Suppressor macrophage (primary cell): ENCODE measurements at regions not wholly inside any gene's neighbourhood (a gene's known extent, or its start where the extent isn't known, plus 50 kb on each side); places are given as distances from the start of the nearest gene placed in this dataset.
"Not testable (repeated sequence)": the region's sequence is repeated elsewhere in the genome, so short reads cannot be mapped to it uniquely, and the experiment has no call there.

Source experiments
- DNase-seq, 4 experiments: peaks; one replicate each; pipeline ENCODE4 v3.0.0-alpha.2; 2020 to 2022

DNA sequence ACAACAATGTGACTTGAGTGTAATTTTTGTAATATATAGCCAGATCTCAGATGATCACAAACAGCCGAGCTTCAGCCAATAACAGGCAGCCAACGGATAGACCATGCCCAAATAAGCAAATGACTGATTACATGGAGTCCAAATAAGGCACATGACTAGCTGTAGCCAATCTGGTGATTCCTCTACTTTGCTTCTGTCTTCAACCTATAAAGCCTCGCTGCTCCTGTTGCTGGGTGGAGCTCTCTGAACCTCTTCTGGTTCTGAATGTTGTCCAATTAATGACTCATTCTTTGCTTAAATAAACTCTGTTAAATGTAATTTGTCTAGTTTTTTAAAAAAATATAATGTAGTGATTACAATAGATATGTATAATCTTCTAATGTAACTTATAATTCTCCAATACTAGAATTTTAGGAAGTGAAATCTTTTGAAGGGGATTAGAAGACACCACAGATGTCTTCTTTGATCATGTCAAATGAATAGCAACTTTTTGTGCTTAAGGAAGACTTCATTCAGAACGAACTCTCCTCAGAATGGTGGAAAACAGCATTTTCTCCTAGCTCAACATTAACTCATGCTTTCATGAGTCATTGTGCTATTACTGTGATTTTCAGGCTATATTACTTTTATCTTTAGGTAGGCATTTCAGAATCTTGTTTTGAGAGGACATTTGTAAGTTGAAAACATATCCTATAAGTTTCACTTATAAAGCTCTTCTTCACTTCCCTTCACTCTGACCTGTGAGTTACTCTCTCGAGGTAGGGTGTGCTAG is 857.8 kb upstream of the B3GALT2 start:
- no peak for DNase-seq

DNA sequence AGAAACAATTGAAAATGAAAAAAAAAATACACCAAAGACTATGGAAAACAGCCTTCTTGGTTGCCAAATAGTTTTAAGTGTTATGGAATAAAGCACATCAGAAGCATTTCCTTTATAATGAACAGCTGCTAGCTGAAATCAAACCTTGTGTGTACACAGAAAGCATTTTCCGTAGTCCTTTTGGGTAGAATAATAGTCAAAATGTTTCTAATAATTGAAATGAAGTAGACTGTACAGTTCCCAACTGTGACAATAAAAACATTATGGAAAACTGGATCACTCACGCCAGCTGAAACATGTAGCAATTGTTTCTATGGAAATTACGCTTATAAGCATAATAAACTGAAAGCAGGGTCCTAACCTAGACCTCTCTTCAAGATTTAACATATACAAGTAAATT is 856.3 kb upstream of the B3GALT2 start:
- DNase-seq: no peak

DNA sequence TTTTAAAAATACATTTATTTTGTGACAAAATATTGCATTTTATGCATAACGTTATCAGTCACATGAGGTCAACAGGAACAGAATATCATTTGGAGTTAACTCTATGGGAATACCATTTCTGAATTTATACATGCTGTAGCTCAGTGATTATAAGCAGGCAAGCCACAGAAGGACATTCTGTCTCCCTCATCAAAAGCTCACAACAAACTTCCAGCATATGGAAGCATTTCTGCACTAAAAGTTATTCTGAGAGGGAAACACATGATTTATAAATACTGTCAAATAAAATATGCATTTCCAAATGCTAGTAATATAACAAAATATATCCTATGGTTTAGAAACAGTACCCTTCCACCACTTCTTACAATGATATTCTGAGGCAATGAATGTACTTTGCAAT is 854.1 kb upstream of the B3GALT2 start:
- DNase-seq: no peak

DNA sequence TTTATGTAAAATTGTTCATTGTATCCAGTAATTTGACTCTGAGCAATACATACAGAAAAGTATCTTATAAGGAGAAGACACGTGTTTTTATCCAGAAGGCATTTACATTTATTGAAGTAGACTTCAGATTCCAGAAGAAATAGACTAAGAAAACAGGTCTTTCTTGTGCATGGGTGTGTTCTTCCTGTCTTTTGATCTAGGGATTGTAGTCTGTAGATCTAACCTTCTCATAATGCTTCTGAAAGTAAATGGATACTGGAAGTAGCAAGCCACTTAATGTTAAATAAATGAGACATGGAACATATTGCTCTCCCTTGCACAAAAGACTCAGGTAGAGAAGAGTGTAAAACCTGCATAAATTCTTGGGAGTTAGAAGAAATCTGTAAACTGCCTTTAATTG is 853.2 kb upstream of the B3GALT2 start:
- DNase-seq: no peak

DNA sequence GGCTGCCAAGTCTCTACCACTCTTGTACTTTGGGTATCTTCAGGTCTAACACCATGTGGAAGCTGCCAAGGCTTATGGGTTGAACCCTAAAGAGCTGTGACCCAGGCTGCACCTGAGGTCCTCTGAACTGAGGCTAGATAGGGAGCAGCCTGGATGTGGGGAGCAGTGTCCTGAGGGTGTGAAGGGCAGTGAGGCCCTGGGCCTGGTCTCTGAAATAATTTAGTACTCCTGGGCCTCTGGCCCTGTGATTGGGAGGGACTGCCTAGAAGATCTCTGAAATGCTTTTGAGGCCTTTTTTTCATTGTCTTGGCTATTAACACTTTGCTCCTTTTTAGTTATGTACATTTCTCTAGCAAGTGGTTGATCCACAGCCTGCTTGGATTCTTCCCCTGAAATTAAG is 847.2 kb upstream of the B3GALT2 start:
- no peak for DNase-seq

DNA sequence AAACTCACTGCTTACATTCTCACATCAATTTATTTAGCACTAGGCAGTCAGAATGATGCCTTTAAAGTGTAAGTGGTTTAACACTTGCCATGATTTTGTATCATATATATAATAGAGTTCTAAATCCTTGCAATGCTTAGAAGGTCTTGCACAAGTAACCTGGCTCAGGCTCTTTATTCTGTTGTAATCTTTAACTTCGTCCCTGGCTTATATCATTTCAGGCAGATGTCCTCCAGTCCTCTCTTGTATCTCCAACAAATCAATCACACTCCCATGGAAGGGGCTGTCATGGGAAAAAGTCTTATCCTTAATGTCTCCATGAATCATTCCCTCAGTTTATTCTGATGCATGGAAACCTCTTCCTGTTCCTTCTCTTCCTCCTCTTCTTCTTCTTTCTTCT is 841.6 kb upstream of the B3GALT2 start:
- DNase-seq: no peak

DNA sequence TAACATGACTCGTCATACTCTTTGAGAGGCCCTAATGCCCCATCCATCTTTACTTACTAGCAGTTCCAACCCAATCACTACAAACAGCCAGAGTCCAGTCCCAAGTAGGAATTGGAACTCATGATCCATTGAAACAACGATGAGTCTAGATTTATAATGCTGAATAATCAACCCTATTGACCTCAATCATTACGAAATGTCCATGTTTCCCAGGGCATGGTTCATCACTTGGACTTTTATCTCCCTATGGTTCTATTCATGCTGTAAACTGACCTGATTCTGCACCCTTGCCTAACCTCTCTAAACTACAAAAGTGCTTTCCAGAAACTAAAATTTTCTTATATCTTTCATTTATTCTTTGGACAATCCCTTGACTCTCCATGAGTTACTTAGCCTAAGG is 840.0 kb upstream of the B3GALT2 start:
- DNase-seq: no peak

DNA sequence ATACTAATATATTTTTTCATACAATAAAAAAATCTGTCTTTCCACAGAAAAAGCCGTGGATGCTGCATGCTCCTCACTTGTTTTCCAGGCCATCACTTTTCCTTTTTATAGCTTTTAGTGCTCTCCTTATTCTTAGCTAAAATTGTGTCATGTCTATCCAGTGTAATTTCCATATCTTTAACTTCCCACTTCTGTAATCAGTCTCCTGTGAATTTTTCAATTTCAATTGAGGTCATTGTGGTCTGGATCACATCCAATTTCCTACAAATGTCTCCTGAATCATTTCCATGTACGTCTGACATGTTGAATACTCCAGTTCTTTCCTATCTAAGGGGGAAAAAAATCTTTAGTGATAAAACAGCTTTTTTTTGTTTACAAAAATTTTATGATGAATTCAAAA is 838.2 kb upstream of the B3GALT2 start:
- DNase-seq: peak; percentile 20 to 63 (median 29)

DNA sequence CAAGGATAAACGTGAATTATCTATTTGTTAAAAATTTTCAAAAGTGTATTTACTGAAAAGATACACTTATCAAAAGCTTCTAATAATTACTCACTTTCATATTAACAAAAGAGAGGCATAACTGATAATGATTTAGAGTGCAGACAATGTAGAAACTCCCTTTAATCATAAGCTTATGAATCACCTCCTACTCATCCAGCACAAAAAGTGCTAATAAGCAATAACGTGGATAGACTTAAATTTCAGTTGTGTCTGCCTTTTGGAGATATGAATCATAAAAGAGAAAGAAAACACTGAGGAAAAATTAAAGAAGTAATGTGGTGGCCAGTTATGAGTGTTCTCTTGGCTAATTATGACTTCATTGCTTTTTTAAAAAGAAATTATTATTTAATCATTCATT is 827.6 kb upstream of the B3GALT2 start:
- peak in 2 of 4 experiments; percentile 1 to 20 for DNase-seq

DNA sequence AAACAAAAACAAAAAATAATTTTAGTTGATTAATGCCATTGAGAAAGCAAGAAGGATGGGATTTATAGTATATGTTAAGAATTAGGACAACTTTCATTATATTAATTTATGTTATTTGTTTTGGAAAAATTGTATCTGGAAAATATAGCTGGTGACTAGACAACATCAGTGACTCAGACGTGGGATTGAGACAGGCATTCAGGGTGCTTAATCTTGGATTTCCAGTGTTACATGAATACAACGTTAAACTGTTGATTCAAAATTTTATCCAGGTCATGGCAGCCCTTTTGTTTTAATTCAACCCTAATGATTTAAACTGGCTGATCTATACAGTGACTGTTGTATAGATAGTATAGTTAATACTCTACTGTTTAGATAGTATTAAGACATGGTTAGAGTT is 827.1 kb upstream of the B3GALT2 start:
- no peak for DNase-seq

DNA sequence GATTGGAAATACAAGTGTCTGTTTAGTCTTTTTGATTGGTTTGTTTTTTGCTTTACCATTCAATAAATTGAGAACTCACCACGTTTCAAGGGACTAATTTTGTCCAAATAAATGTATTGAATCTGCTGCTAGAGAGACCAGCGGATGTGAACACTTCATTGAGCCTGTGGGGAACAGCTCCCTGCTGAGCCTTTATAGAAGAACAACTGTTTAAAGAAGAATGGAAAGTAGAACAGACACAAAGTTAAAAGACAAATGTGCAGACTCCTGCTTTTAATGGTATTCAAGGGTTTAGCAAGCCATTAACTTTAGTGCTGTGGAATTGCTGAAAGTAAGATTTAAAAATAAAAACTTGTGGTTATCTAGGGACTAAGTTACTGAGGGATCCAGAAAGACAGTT is 817.7 kb upstream of the B3GALT2 start:
- DNase-seq: no peak

DNA sequence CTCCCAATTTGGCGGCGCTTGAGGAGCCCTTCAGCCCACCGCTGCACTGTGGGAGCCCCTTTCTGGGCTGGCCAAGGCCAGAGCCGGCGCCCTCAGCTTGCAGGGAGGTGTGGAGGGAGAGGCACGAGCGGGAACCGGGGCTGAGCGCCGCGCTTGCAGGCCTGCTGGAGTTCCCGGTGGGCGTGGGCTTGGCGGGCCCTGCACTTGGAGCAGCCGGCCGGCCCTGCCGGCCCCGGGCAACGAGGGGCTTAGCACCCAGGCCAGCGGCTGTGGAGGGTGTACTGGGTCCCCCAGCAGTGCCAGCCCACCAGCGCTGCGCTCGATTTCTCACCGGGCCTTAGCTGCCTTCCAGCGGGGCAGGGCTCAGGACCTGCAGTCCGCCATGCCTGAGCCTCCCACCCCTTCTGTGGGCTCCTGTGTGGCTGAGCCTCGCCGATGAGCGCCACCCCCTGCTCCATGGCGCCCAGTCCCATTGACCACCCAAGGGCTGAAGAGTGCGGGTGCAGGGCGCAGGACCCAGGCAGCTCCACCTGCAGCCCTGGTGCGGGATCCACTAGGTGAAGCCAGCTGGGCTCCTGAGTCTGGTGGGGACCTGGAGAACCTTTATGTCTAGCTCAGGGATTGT is 815.4 kb upstream of the B3GALT2 start:
- DNase-seq: not testable (repeated sequence)

DNA sequence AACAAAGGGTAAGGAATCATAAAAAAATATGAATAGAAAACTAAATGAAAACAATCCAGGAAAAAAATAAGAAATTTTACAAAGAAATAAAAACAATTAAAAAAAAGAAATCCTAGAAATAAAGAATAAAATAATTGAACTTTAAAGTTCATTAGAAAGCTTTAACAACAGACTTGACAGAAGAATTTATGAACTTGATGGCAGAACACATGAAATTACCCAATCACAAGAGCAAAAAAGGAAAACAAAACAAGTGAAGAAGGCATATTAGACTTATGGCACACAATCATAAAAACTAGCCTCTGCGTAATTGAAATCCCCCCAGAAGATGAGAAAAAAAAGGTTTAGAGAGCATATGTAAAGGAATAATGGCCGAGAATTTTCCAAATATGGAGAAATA is 802.5 kb upstream of the B3GALT2 start:
- no peak for DNase-seq

DNA sequence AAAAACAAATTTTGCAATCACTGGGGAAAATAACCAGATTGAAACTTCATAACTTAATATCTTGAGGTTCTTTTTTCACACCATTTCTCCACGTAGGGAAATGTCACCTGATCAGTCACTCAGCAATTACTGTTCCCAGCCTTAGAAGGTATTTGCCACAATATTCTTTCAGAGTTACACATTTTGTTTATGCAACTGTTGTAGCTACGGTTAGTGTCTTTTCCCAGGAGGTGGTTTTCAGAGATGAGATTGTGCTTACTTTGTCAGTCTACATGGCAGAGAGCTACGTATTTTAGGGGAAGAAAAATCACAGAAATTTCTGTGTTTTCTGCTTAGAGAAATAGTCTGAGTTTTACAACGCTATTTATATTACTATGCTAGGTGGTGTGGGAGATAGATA is 792.8 kb upstream of the B3GALT2 start:
- DNase-seq: no peak

DNA sequence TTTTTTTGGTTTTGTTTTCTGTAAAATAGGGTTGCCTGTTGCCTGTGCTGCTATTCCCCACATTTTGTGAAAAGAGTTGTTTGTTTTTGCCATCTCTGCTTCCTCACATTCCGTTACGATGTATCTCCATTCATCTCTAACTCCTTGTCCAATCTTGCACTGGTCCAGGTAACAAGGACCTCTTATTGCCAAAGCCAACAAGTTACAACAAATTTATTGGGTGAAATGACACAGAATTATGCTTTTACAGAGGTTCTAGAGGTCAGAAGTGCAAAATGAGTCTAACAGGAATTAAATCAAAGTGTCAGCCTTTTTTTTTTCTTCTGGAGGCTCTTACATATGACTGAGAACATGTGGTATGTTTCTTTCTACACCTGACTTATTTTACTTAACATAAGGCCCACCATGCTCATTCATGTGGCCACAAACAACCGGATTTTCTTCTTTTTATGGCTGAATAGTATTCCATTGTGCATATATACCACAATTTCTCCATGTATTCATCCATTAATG is 787.9 kb upstream of the B3GALT2 start:
- no peak for DNase-seq

DNA sequence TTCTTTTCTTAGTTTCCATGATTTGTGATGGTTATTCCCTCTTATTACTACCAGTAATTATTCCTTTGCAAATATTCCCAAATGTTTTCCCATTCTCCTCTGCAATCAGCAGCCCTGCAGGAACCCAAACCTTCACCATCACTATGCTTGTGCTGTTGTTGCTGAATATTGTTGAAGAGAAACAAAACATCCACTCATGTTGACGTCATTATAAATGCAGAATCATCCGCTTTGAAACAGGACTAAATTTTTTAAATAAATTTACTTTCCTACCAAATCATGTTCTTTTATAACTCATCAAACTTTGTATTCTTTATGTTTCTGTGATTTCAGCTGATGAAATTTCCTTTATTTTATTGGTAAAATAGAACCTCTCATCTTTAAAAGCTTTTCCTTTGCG is 787.0 kb upstream of the B3GALT2 start:
- no peak for DNase-seq

DNA sequence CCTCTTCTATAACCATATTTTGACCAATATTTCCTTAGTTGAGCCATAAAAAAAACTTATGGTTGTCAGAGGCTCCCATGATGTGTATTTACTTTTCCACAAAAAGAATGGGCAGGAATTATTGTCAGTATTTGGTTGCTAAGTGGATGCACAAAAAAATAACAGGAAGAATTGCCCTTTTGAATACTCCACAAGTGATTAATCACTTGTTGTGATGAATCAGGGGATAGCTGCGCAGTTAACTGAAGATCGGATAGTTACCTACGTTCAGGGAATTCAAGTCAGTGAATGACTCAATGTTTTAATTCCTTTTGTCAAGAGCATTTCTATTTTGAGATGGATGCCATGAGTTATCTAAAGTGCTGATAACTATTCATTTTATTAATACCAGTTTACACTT is 785.2 kb upstream of the B3GALT2 start:
- DNase-seq: no peak

DNA sequence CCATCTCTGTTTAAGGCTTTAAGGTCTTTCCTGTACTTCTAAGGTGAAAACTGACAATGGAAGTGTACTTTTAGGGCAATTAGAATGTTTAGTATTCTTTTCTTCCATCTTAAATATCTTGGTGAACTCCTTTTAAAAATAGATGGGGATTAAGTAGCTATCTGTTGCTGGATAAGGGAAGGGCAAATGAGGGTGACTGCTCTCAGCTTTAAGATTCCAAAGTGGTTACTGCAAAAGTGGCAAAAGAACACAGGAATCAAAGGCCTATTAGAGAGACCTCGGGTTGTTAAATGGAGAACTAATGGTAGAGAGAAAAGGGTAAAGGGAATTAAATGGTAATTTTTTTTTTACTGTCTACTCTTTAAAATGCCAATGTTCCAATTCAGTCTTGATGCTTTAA is 774.1 kb upstream of the B3GALT2 start:
- DNase-seq: no peak

DNA sequence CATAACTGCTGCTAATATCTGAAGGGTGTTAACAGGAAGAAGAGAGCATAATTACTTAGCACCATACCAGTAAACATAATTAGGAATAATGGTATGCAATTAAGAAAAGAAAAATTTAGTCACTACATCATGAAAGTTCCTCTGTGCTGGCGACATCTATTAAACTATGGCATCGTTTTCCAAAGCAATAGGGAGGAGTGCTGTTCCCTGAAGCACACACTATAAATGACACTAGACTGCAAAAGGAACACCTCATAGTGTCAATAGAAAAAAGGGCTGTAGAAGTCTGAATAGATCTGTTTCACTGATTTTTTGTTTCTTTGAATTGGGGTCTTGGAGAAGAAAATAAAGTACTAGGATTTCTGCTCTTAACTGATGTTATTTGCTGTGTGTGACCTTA is 773.6 kb upstream of the B3GALT2 start:
- DNase-seq: no peak

DNA sequence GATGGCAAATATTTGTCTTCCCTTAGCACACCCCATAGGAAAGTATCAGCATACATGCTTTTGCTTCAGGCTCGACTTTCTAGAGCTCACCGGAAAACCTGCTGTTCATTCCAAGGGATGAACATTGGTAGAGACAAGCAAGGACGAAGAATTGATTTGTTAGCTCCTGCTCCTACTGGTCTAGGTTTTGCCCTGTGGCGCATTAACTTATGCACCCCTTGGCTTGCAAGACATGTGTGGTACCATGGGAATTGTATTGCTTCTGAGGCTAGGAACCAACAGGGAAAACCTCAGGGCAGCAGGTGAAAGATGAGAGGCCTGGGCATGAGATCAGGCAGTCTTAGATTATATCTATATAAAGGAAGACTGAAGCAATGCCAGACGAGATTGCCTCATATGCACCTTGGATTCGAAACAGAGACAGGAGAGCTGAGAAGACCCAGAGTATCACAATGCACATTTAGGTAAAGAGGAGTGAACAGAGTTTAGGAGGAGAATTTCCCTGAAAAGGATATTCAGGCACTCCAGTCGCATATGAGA is 771.2 kb upstream of the B3GALT2 start:
- no peak for DNase-seq

DNA sequence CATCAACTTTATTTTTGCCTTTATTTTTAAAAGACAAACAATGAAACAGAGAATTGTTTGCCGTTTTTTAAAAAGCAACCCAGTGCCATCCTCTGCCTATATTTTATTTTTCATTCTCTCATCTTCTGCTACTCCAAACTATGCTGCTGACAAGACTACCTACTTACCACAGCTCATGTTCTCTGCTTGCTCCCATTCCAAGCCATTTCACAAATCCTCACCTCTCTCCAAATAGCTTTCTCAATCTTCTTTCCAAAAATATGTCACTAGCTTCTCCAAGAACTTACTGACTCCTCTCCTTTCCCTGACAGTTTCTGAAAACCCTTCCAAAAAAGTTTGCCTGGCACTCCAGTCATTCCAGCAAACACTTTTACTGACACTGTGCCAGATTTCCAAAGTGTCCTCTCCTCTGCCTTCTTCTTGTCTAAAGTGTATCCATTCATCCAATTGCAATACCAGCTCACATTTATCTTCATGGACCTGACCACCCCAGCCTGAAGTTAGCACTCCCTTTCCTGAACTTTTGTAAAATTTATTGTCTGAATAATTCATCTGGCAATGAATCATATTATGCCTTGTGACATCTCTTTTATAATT is 766.5 kb upstream of the B3GALT2 start:
- DNase-seq: no peak

DNA sequence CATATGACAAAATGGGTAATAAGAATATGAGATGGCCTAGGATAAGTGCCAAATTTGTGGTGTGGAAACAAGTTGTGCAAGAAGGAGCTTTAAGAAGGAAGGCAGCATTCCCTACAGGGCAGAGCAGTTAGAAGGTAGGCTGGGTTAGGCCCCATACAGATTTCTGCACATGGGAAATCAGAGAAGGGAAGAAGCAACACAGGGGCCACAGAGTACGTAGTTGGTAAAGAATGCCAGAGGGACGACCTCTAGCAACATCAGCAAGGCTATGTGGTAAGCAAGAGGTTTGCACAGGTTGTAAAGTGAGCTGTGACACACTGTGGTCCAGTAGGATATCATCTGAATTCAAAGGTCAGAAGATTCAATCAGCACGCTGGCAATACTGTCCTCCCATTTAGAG is 765.6 kb upstream of the B3GALT2 start:
- no peak for DNase-seq

DNA sequence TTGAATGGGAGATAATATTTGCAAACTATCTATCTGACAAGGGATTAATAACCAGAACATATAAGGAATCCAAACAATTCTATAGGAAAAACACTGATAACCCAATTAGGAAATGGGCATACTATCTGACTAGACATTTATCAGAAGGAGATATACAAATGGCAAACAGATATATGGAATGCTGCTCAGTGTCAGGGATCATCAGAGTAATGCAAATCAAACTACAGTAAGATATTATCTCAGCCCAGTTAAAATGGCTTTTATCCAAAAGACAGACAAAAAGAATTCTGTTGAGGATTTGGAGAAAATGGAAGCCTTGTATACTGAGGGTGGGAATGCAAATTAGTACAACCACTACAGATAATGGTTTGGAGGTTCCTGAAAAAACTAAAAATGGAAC is 758.0 kb upstream of the B3GALT2 start:
- no peak for DNase-seq

DNA sequence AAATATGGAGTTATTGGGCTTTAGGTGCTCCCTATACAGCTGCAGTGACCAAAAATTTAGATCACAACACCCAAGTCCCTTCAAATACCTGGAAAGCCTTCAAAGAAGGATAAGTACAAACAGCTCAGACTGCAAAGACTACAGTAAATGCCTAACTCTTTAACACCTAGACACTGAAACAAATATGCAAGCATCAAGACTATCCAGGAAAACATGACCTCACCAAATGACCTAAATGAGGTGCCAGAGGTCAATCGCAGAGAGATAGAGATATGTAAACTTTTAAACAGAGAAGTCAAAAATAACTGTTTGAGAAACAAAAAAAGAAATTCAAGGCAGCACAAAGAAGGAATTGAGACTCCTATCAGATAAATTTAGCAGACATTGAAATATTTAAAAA is 753.8 kb upstream of the B3GALT2 start:
- no peak for DNase-seq
